Glomerular endothelial cell (primary cell): ENCODE measurements at regions not wholly inside any gene's neighbourhood (a gene's known extent, or its start where the extent isn't known, plus 50 kb on each side); places are given as distances from the start of the nearest gene placed in this dataset.

Experiments used
- DNase-seq: peaks from one replicate; pipeline ENCODE4 v3.0.0-alpha.2; 2011; ENCODE audit warnings: low read depth, low spot score; ENCODE audit errors: extremely low read depth

- no peak for DNase-seq
These were observed 79.4 kb downstream of the HES1 start for GRCh38 chr3:194215392-194215791.

GRCh38 chr3:194218646-194219453 lies 82.9 kb downstream of the HES1 start:
- no peak for DNase-seq

GRCh38 chr3:194219826-194220410 lies 84.0 kb downstream of the HES1 start:
- DNase-seq: no peak

- DNase-seq: no peak
These were observed 85.0 kb downstream of the HES1 start for GRCh38 chr3:194220901-194221326.

- DNase-seq: no peak
These were observed 85.4 kb downstream of the HES1 start for GRCh38 chr3:194221336-194221735.

GRCh38 chr3:194223951-194224350 lies 88.0 kb downstream of the HES1 start:
- no peak for DNase-seq

- DNase-seq: no peak
These were observed 88.8 kb downstream of the HES1 start for GRCh38 chr3:194224471-194225417.

GRCh38 chr3:194225418-194225812 lies 89.5 kb downstream of the HES1 start:
- DNase-seq: no peak

- DNase-seq: no peak
These were observed 90.2 kb downstream of the HES1 start for GRCh38 chr3:194225988-194226663.

- DNase-seq: no peak
These were observed 96.2 kb downstream of the HES1 start for GRCh38 chr3:194231929-194232832.

GRCh38 chr3:194233150-194233549 lies 97.2 kb downstream of the HES1 start:
- DNase-seq: no peak

- no peak for DNase-seq
These were observed 99.2 kb downstream of the HES1 start for GRCh38 chr3:194235160-194235559.

- no peak for DNase-seq
These were observed 101.2 kb downstream of the HES1 start for GRCh38 chr3:194237110-194237509.

- no peak for DNase-seq
These were observed 104.8 kb downstream of the HES1 start for GRCh38 chr3:194240766-194241165.

GRCh38 chr3:194243172-194243837 lies 107.4 kb downstream of the HES1 start:
- DNase-seq: no peak

- no peak for DNase-seq
These were observed 107.0 kb downstream of the CPN2 start for GRCh38 chr3:194244167-194244566.

- DNase-seq: no peak
These were observed 105.7 kb downstream of the CPN2 start for GRCh38 chr3:194245474-194245873.

- DNase-seq: no peak
These were observed 105.1 kb downstream of the CPN2 start for GRCh38 chr3:194245975-194246561.
